ENCODE measurements at regions not wholly inside any gene's neighbourhood (a gene's known extent, or its start where the extent isn't known, plus 50 kb on each side); places are given as distances from the start of the nearest gene placed in this dataset.

DNA sequence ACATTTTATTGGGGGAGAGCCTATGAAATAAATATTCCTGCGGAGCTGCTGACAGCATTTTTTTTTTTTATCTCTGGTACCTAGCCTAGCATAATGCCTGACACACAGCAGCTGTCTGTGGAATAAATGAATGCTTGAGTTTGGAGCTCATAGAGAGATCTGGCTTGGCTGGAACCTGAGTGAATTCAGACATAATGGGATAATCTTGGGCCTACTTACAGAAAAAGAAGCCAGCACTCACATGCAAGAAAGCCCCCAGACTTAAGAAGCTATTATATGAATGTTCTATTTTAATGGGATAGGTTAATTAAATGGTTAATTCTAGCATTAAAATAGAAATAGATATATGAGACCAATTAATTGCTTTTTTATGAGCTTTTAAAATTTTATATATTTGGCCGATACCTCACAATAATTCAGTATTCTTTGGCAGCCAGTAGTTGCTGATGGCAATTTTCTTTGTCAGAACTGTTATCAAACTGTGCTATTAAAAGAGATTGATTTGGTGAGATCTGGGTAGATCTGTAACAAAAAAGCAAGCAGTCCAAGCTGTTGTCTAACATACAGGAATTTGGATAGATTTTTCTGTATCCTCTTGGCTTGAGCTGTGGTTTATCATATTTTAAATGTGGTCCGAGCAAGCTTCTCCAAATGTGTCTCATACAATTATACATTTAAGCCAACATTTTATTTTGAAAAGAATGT is 654.2 kb downstream of the PCDH7 start:
- TF ChIP-seq ZNF274 (IDR thresholded peaks at IDR 0.05; ENCODE audit: low read depth, low read length) (no peak), YY1 (IDR thresholded peaks at IDR 0.05; ENCODE audit: insufficient read depth, insufficient read length) (no peak)

Data from NT2/D1 (cell line).